Thyroid gland (tissue), 4 donors: ENCODE measurements at regions not wholly inside any gene's neighbourhood (a gene's known extent, or its start where the extent isn't known, plus 50 kb on each side); places are given as distances from the start of the nearest gene placed in this dataset.

ENCODE experiments used
- POLR2A ChIP-seq, 2 donors: fragments of 450-650 bp; IDR thresholded peaks; one replicate each; pipeline ENCODE4 v1.6.1; 2017; ENCODE audit warnings: antibody characterized with exemption in 2 of 2, mild to moderate bottlenecking in 2 of 2, moderate library complexity in 1 of 2
- TF ChIP-seq, protein P1 (sequence below), 6 experiments: fragments of 200-600 bp in 3 of 6; fragments of 450-650 bp in 3 of 6; sonication (generic) in 3 of 6; IDR thresholded peaks; one replicate each; pipeline ENCODE4 v1.5.1; 2016 to 2019; ENCODE audit warnings: antibody characterized with exemption in 6 of 6, mild to moderate bottlenecking in 2 of 6, inconsistent platforms in 1 of 6, moderate library complexity in 1 of 6

DNA sequence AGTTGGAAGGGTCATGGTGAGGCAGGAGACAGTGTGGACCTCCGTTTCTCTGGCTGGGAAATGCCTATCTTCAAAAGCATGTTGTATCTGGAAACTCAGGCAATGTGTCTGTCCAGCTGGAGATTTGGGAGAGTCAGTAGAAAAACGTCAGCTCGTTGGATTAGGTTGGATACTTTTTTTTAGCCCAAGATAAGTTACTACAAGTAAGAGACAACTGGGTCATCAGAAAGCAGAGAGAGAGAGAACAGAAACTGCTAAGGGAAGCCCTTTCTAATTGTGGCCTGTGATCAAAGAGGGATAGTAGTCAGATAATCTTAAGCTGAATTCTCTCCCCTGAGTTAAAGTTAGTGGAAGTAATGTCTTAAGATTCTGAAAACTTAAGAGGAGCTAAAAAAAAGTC is 78.9 kb upstream of the ZNF280D start:
- TF ChIP-seq, protein P1, sequence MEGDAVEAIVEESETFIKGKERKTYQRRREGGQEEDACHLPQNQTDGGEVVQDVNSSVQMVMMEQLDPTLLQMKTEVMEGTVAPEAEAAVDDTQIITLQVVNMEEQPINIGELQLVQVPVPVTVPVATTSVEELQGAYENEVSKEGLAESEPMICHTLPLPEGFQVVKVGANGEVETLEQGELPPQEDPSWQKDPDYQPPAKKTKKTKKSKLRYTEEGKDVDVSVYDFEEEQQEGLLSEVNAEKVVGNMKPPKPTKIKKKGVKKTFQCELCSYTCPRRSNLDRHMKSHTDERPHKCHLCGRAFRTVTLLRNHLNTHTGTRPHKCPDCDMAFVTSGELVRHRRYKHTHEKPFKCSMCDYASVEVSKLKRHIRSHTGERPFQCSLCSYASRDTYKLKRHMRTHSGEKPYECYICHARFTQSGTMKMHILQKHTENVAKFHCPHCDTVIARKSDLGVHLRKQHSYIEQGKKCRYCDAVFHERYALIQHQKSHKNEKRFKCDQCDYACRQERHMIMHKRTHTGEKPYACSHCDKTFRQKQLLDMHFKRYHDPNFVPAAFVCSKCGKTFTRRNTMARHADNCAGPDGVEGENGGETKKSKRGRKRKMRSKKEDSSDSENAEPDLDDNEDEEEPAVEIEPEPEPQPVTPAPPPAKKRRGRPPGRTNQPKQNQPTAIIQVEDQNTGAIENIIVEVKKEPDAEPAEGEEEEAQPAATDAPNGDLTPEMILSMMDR (IDR thresholded peaks at IDR 0.05) = no peak
- no peak for TF ChIP-seq POLR2A (IDR thresholded peaks at IDR 0.05)
